ENCODE measurements at regions not wholly inside any gene's neighbourhood (a gene's known extent, or its start where the extent isn't known, plus 50 kb on each side); places are given as distances from the start of the nearest gene placed in this dataset.

GRCh38 chr11:79634905-79635304 lies 194.1 kb upstream of the TENM4 start:
- no peaks in the 10 kb centered on the region for H4K20me1 ChIP-seq (replicated peaks; ENCODE audit: control insufficient read depth, extremely low read depth, insufficient read depth, low read length)
- H3K9ac ChIP-seq (replicated peaks; ENCODE audit: extremely low read depth, insufficient read depth, low read length) = no peak overlapping the region
- no peaks in the 10 kb centered on the region for H3K79me2 ChIP-seq (ENCODE audit: control insufficient read depth, insufficient read depth, low read length)
- H3K36me3 ChIP-seq (ENCODE audit: control insufficient read depth in 2 of 2, extremely low read depth in 1 of 2, insufficient read depth in 2 of 2, low read length in 2 of 2) = no peaks in the 10 kb centered on the region
- H3K9me1 ChIP-seq (replicated peaks; ENCODE audit: control insufficient read depth, extremely low read depth, insufficient read depth, low read length) = no peaks in the 10 kb centered on the region
- no TSS peak for BruUV-seq (replicated peaks)
- no peaks in the 10 kb centered on the region for H3K4me1 ChIP-seq (ENCODE audit: control insufficient read depth, extremely low read depth, insufficient read depth, low read length)
- dilution Hi-C loops (cut with MboI; ENCODE audit: extremely low pct_ligation_motif_present, low sequenced_read_pairs) = no loop called here
- H3K27me3 ChIP-seq (ENCODE audit: control insufficient read depth in 2 of 2, insufficient read depth in 2 of 2, low read length in 2 of 2) = no peaks in the 10 kb centered on the region
- no peak for FAIRE-seq
- H3K4me2 ChIP-seq (ENCODE audit: insufficient read depth, low read length) = no peak overlapping the region
- intact Hi-C loops (cut with micrococcal nuclease) = no loop called here
- ChIA-PET CTCF (no interaction called here), POLR2A (no interaction called here)
- DNase-seq (ENCODE audit: low read depth, low spot score) = no peak
- H3K9me3 ChIP-seq (replicated peaks; ENCODE audit: control insufficient read depth, insufficient read depth, low read length) = peaks cover 6% of the 10 kb centered on the region
- H3K27ac ChIP-seq (ENCODE audit: insufficient read depth, low read depth, low read length) = no peak overlapping the region
- no peak overlapping the region for H2AFZ ChIP-seq (ENCODE audit: low read depth, low read length)
- TF ChIP-seq GATA2 (IDR thresholded peaks at IDR 0.05; ENCODE audit: insufficient read depth, insufficient read length, low read depth, low read length) = no peak
- no peak for TF ChIP-seq POLR2AphosphoS5 (IDR thresholded peaks at IDR 0.05; ENCODE audit: insufficient read depth, low read depth, low read length)
- TF ChIP-seq EZH2 (IDR thresholded peaks at IDR 0.05; ENCODE audit: borderline replicate concordance, low read depth, low read length, severe bottlenecking) = no peak
- no peak for TF ChIP-seq CTCF (IDR thresholded peaks at IDR 0.05; ENCODE audit: extremely low read depth in 1 of 2, insufficient read depth in 1 of 2, low read depth in 1 of 2, low read length in 2 of 2)
- no peak for TF ChIP-seq MAX (IDR thresholded peaks at IDR 0.05; ENCODE audit: insufficient read depth, insufficient read length)
- TF ChIP-seq POLR2A (IDR thresholded peaks at IDR 0.05; ENCODE audit: low read depth, low read length) = no peak
- no peak overlapping the region for H3K4me3 ChIP-seq (replicated peaks in 1 of 3; ENCODE audit: insufficient read depth in 1 of 3, low read depth in 1 of 3, low read length in 3 of 3)

GRCh38 chr11:79627281-79627680 lies 186.5 kb upstream of the TENM4 start:
- no peak overlapping the region for H2AFZ ChIP-seq (ENCODE audit: low read depth, low read length)
- intact Hi-C loops (cut with micrococcal nuclease) (no loop called here), dilution Hi-C loops (cut with MboI; ENCODE audit: extremely low pct_ligation_motif_present, low sequenced_read_pairs) (no loop called here)
- H3K79me2 ChIP-seq (ENCODE audit: control insufficient read depth, insufficient read depth, low read length) = no peaks in the 10 kb centered on the region
- TF ChIP-seq JUN (IDR thresholded peaks at IDR 0.05; ENCODE audit: borderline replicate concordance, insufficient read depth, insufficient read length, low read depth) (no peak), CTCF (IDR thresholded peaks at IDR 0.05; ENCODE audit: extremely low read depth in 1 of 2, insufficient read depth in 1 of 2, low read depth in 1 of 2, low read length in 2 of 2) (no peak), POLR2A (IDR thresholded peaks at IDR 0.05; ENCODE audit: low read depth, low read length) (no peak), POLR2AphosphoS5 (IDR thresholded peaks at IDR 0.05; ENCODE audit: insufficient read depth, low read depth, low read length) (no peak), MAX (IDR thresholded peaks at IDR 0.05; ENCODE audit: insufficient read depth, insufficient read length) (no peak), GATA2 (IDR thresholded peaks at IDR 0.05; ENCODE audit: insufficient read depth, insufficient read length, low read depth, low read length) (no peak), FOS (IDR thresholded peaks at IDR 0.05; ENCODE audit: borderline replicate concordance, insufficient read depth, low read length) (no peak), EZH2 (IDR thresholded peaks at IDR 0.05; ENCODE audit: borderline replicate concordance, low read depth, low read length, severe bottlenecking) (no peak), MYC (IDR thresholded peaks at IDR 0.05; ENCODE audit: low read depth, low read length) (no peak)
- no peaks in the 10 kb centered on the region for H3K27me3 ChIP-seq (ENCODE audit: control insufficient read depth in 2 of 2, insufficient read depth in 2 of 2, low read length in 2 of 2)
- no peaks in the 10 kb centered on the region for H4K20me1 ChIP-seq (replicated peaks; ENCODE audit: control insufficient read depth, extremely low read depth, insufficient read depth, low read length)
- H3K4me3 ChIP-seq (replicated peaks in 1 of 3; ENCODE audit: insufficient read depth in 1 of 3, low read depth in 1 of 3, low read length in 3 of 3) = no peak overlapping the region
- FAIRE-seq = no peak
- no TSS peak for BruUV-seq (replicated peaks)
- POLR2A ChIA-PET = no interaction called here
- H3K4me1 ChIP-seq (ENCODE audit: control insufficient read depth, extremely low read depth, insufficient read depth, low read length) = no peaks in the 10 kb centered on the region
- H3K27ac ChIP-seq (ENCODE audit: insufficient read depth, low read depth, low read length) = no peak overlapping the region
- H3K9ac ChIP-seq (replicated peaks; ENCODE audit: extremely low read depth, insufficient read depth, low read length) = no peak overlapping the region
- CTCF ChIA-PET = no interaction called here
- DNase-seq (ENCODE audit: low read depth, low spot score) = no peak
- H3K9me1 ChIP-seq (replicated peaks; ENCODE audit: control insufficient read depth, extremely low read depth, insufficient read depth, low read length) = no peaks in the 10 kb centered on the region
- no peak overlapping the region for H3K4me2 ChIP-seq (ENCODE audit: insufficient read depth, low read length)
- no peaks in the 10 kb centered on the region for H3K36me3 ChIP-seq (ENCODE audit: control insufficient read depth in 2 of 2, extremely low read depth in 1 of 2, insufficient read depth in 2 of 2, low read length in 2 of 2)
- H3K9me3 ChIP-seq (replicated peaks; ENCODE audit: control insufficient read depth, insufficient read depth, low read length) = peaks cover 2% of the 10 kb centered on the region
